GM10266 (cell line): ENCODE measurements at regions not wholly inside any gene's neighbourhood (a gene's known extent, or its start where the extent isn't known, plus 50 kb on each side); places are given as distances from the start of the nearest gene placed in this dataset.

Experiments used
- DNase-seq: peaks from one replicate; pipeline ENCODE4 v3.0.0; 2012; ENCODE audit errors: extremely low spot score
- CTCF ChIP-seq: IDR thresholded peaks from 2 replicates; pipeline ENCODE4 v1.5.1; 2012; ENCODE audit warnings: mild to moderate bottlenecking, low read depth; ENCODE audit not compliant: control insufficient read depth, insufficient read depth; ENCODE audit errors: missing control alignments

GRCh38 chr6:166745801-166746668 lies 119.0 kb upstream of the RPS6KA2 start:
- DNase-seq = no peak
- no peak for TF ChIP-seq CTCF

- no peak for DNase-seq
- no peak for TF ChIP-seq CTCF
These were observed 117.4 kb upstream of the RPS6KA2 start for GRCh38 chr6:166744223-166745134.

GRCh38 chr6:166743406-166744222 lies 116.6 kb upstream of the RPS6KA2 start:
- DNase-seq = no peak
- TF ChIP-seq CTCF = no peak

- DNase-seq = no peak
- TF ChIP-seq CTCF = no peak
These were observed 115.9 kb upstream of the RPS6KA2 start for GRCh38 chr6:166742981-166743380.

- TF ChIP-seq CTCF = no peak
- DNase-seq = no peak
These were observed 112.9 kb upstream of the RPS6KA2 start for GRCh38 chr6:166739976-166740318.

- no peak for TF ChIP-seq CTCF
- DNase-seq = no peak
These were observed 112.3 kb upstream of the RPS6KA2 start for GRCh38 chr6:166739117-166739975.
